D721Med (cell line): ENCODE measurements at regions not wholly inside any gene's neighbourhood (a gene's known extent, or its start where the extent isn't known, plus 50 kb on each side); places are given as distances from the start of the nearest gene placed in this dataset.

Source experiments
- DNase-seq: peaks from one replicate; pipeline ENCODE4 v3.0.0; 2011; ENCODE audit warnings: low spot score; ENCODE audit not compliant: insufficient read length
- FAIRE-seq: peaks from 2 replicates; lab custom pipeline; 2011; peaks lifted over from hg19 to GRCh38; lab: Jason Lieb, UNC
- CTCF ChIP-seq: IDR thresholded peaks from 2 replicates; pipeline ENCODE4 v1.5.1; 2012; ENCODE audit warnings: mild to moderate bottlenecking, control low read depth; ENCODE audit not compliant: insufficient read depth; ENCODE audit errors: missing control alignments

- DNase-seq (no peak), FAIRE-seq (no peak)
- no peak for TF ChIP-seq CTCF
Measured at GRCh38 chr10:23695825-23696420, 257.0 kb downstream of the OTUD1 start.

DNA sequence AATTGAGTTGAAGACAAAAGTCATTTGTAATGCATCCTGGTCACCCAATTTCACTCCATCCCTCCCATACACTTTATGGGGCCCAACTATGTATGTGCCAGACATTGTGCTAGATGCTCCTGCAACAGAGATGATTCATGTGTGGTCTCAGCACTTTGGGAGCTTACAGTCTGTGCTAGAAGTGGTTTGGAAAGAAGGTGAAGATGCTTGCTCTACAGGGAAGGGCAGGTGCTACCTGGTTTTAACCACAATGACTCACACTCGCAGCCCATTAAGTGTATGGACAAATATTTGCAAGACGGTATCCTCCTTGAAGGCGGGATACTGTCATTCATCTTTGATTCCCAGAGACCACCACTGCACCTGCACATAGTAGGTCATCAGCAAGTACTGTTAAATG is 257.6 kb downstream of the OTUD1 start:
- no peak for TF ChIP-seq CTCF
- FAIRE-seq (no peak), DNase-seq (no peak)

DNA sequence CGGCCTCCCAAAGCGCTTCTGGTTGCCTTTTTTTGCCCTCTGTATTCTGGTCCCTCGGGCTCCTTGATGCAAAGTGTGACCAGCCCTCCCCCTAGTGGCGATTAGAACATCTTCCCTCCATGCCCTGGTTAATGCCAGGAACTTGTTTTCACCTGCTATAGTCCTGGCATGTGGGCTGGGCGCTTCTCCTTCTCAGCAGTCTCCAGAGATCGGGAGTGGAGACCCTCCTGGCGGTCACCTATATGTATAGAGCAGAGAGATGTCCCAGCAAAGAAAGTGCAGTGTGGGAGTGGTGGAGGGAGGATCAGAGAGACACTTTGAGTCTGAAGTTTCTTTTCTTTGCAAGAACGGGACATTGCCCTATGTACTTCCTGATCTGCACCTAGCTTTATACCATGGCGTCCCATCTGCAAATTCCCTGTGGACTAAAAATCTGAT is 264.1 kb downstream of the OTUD1 start:
- TF ChIP-seq CTCF, result peak; percentile 74
- DNase-seq (no peak), FAIRE-seq (no peak)

- no peak for FAIRE-seq
- no peak for TF ChIP-seq CTCF
- no peak for DNase-seq
Measured at GRCh38 chr10:23715363-23715762, 276.5 kb downstream of the OTUD1 start.

GRCh38 chr10:23717913-23718312 is 279.0 kb downstream of the OTUD1 start:
- FAIRE-seq, result no peak

GRCh38 chr10:23718946-23719345 is 280.1 kb downstream of the OTUD1 start:
- FAIRE-seq (no peak), DNase-seq (no peak)
- no peak for TF ChIP-seq CTCF

More at GRCh38 chr10:23717913-23718312, 279.0 kb downstream of the OTUD1 start:
- no peak for DNase-seq
- TF ChIP-seq CTCF, result no peak

GRCh38 chr10:23723796-23724195 is 284.9 kb downstream of the OTUD1 start:
- TF ChIP-seq CTCF, result no peak
- FAIRE-seq (no peak), DNase-seq (no peak)
